NOMO-1 treated with DMSO at 0.1 percent for 48 hours (cell line): ENCODE measurements at regions not wholly inside any gene's neighbourhood (a gene's known extent, or its start where the extent isn't known, plus 50 kb on each side); places are given as distances from the start of the nearest gene placed in this dataset.
A peak's percentile ranks its signal among the peaks of the same experiment; 100 is the strongest.

Experiments
- DNase-seq: peaks from one replicate; lab custom pipeline; 2025; ENCODE audit not compliant: unreplicated experiment; lab: John Stamatoyannopoulos, UW

GRCh38 chr17:79258041-79258440 is 183.4 kb downstream of the ENGASE start:
- no peak for DNase-seq

- no peak for DNase-seq
Measured at GRCh38 chr17:79255926-79256585, 181.4 kb downstream of the ENGASE start.

- no peak for DNase-seq
Measured at GRCh38 chr17:79255456-79255855, 180.8 kb downstream of the ENGASE start.

GRCh38 chr17:79255046-79255445 is 180.4 kb downstream of the ENGASE start:
- no peak for DNase-seq

- no peak for DNase-seq
Measured at GRCh38 chr17:79252886-79253285, 178.3 kb downstream of the ENGASE start.

GRCh38 chr17:79251824-79252223 is 177.2 kb downstream of the ENGASE start:
- DNase-seq = no peak

- no peak for DNase-seq
Measured at GRCh38 chr17:79249929-79250521, 175.4 kb downstream of the ENGASE start.

GRCh38 chr17:79248843-79249493 is 174.3 kb downstream of the ENGASE start:
- DNase-seq = no peak

- no peak for DNase-seq
Measured at GRCh38 chr17:79246225-79247190, 171.9 kb downstream of the ENGASE start.

GRCh38 chr17:79244665-79245064 is 170.0 kb downstream of the ENGASE start:
- DNase-seq = no peak

GRCh38 chr17:79243996-79244395 is 169.4 kb downstream of the ENGASE start:
- no peak for DNase-seq

GRCh38 chr17:79243603-79243990 is 169.0 kb downstream of the ENGASE start:
- no peak for DNase-seq

- DNase-seq = peak; percentile 6
Measured at GRCh38 chr17:79242873-79243602, 168.4 kb downstream of the ENGASE start.

GRCh38 chr17:79242393-79242792 is 167.8 kb downstream of the ENGASE start:
- no peak for DNase-seq

GRCh38 chr17:79241616-79242015 is 167.0 kb downstream of the ENGASE start:
- no peak for DNase-seq

GRCh38 chr17:79239205-79239604 is 164.6 kb downstream of the ENGASE start:
- no peak for DNase-seq

- DNase-seq = no peak
Measured at GRCh38 chr17:79237448-79238053, 162.9 kb downstream of the ENGASE start.

- DNase-seq = no peak
Measured at GRCh38 chr17:79235808-79236207, 161.2 kb downstream of the ENGASE start.

- no peak for DNase-seq
Measured at GRCh38 chr17:79233916-79234551, 159.4 kb downstream of the ENGASE start.

- DNase-seq = no peak
Measured at GRCh38 chr17:79232957-79233356, 158.3 kb downstream of the ENGASE start.
